HG03558 (cell line): ENCODE measurements at regions not wholly inside any gene's neighbourhood (a gene's known extent, or its start where the extent isn't known, plus 50 kb on each side); places are given as distances from the start of the nearest gene placed in this dataset.

Source experiments
- ATAC-seq: cut with Tn5 transposase; IDR thresholded peaks from one replicate; pipeline ENCODE4 v1.9.1; 2021; ENCODE audit warnings: moderate number of reproducible peaks; ENCODE audit not compliant: unreplicated experiment; ENCODE audit errors: extremely low read depth

DNA sequence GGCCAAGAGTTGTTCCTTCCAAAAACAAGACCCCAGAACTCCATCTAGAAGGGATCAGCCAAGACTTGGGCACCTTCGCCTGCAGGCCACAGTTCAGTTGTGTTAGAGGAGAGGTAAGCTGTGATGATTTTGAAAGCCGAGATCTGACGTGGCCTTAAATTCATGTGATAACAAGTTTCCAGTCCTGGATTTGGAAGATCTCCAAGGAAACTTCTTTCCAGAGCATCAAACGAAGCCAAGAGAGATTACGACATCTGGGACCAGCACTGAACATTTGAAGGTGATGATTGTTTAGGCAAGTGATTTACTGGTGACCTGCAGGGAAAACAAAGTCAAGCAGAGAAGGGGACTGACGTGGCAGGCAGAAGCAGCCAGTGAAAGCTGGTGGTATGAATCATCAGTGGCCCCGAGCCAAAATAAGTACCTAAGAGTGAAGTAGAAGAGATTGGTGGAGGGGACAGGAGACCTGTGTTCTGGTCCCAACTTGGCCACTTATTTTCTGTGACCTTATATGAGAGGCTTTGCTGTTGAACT, 339.0 kb upstream of the PROK2 start:
- no peak for ATAC-seq

DNA sequence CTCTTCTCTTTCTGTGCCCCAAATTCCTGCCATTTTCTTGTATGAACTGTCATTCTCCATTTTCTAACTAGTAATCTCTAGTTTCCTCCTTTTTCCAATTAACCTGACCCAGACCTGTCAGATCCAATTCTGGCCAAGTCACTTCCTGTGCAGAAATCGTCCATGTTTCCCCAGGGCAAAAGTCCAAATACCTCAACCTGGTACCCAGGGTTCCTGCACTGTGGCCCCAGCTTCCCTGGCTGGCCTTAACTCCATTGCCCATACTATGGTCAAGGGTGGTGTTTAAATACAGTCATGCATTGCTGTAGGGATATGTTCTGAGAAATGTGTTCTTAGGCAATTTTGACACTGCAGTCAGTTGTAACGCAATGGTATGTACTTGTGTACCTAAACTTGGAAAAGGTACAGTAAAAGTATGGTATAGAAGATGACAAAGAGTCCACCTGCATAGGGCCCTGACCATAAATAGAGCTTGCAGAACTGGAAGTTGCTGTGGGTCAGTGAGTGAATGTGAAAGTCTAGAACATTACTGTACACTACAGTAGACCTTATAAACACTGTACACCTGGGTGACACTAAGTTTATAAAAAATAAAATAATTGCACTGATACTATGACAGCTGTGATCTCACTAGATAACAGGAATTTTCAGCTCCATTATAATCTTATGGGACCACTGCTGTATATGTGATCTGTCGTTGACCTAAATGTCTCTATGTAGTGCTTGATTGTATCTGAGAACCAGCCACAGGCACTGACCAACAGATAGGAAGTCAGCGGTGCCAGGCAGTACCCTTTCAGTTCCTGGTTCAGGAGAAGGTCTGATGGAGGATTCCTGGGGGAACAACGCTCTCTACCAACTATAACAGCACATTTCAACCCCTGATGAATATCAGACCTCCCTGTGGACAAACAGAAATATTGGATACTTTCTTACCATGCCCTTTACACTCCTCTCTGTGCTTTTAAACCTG, 336.1 kb upstream of the PROK2 start:
- ATAC-seq: peak; percentile 70

DNA sequence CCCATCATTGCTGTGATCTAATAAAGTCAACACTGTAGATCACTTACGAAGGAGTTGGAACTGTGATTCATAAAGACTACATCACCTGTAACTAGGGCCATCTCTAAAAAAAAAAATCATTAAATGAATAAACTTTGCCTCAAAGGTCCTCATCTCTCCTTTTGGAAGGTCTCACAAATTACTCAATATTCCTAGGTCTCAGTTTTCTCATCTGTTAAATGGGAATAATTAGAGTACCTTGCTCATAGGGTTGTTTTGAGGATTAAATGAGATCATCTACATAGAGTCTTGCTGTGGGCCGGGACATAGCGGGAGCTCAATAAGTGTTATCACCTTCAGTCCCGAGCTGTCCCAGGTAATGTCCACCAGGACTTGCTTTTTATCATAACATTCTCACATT, 335.1 kb upstream of the PROK2 start:
- ATAC-seq: no peak

DNA sequence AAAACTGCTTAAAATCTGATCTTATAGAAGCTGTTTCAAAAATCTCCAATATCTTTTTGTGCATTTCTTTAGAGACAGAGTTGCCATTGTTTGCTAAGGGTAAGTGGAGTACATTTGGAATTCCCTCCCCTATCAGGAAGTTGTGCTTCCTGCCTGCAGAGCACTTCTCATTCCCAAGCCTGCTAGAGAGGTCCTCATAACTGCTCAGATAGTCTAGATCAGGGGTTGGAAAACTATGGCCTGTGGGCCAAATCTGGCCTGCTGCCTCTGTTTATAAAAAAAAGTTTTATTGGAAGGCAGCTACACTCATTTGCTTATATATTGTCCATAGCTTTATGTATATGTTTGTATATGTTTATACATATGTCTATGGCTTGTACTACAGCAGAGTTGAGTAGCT, 333.7 kb upstream of the PROK2 start:
- no peak for ATAC-seq

DNA sequence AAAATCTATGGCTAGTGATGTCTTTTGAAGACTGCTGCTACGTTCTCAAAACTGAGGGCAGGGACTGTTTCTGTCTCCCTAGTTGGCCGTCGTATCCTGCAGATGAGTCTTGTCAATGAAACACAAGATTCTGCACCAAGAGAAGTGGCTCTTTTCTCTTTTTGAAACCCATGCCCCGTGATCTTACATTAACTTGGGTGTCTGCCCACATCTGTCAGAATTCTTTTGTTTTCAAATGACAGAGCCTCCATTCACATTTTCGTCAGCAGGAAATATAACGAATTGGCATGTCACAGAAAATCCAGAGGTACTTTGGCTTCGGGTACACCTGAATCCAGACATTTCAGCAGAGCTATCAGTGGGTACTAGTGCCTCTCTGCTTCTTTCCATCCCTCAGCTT, 331.3 kb upstream of the PROK2 start:
- no peak for ATAC-seq

DNA sequence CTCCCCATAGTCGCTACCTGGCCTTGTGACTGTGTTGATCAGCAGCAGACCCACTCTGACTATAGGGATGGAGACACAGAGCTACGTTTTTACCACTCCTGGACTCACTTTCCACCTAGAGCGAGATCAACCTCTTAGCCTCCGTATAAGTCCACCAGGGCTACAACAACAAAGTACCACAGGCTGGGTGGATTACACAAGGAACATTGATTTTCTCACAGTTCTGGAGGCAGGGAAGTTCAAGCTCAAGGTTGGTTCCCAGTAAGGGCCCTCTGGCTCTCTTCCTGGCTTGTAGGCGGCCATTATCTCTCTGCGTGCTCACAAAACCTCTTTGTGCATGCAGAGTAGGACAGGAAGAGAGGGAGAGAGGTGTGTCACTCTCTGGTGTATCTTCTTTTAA, 330.4 kb upstream of the PROK2 start:
- ATAC-seq: no peak

DNA sequence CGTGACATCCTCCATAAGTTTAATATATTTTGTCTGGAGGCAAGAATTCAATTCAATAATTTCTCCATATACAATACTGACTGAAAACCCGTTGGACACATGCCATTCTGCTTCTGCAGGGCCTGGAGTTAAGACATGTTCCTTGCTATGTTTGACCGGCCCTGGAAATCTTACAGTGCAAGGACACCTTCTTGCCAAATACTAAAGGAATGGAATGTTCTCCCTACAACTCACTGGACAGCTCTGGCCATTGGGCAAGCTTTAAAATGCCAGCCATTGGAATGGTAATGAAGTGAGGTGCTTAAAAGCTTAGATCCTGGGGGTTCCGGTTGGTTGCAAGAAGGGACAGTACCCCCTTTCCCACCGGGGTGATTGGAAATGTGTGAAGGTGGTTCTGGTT, 329.8 kb upstream of the PROK2 start:
- ATAC-seq: no peak

DNA sequence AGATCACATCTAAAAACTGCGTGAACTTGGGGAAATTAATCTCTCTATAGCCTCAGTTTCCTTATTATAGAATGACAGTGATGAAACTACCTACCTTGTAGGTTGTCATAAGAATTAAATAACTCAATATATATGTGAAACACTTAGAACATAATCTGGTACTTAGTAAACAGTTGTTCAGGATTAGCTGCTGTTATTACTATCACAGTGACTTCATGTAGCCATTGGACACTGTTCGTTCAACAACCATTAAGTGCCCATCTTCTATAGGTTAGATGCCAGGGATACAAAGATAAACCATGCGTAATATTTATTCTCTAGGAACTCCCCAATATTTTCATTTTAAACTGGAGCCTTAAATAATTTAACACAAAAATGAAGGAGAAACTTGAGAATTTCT, 329.0 kb upstream of the PROK2 start:
- ATAC-seq: no peak

DNA sequence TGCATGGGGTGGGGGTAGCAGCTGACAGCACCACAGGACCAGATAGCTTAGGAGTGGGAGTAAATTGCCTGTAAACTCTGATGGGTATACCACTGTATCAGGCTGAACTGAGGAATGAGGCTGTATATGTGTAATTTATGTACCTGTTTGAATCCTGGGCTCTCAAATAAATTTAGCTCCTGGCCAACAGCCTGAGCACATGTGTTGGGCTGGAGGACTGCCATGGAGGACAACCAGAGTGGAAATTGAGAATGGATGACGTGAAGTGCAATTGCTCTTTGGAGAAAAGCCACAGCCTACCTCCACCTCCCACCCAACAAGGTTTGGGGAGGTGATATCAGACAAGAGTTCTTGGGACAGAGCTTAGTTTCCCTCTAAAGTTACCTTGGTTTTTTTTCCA, 328.6 kb upstream of the PROK2 start:
- ATAC-seq: no peak

DNA sequence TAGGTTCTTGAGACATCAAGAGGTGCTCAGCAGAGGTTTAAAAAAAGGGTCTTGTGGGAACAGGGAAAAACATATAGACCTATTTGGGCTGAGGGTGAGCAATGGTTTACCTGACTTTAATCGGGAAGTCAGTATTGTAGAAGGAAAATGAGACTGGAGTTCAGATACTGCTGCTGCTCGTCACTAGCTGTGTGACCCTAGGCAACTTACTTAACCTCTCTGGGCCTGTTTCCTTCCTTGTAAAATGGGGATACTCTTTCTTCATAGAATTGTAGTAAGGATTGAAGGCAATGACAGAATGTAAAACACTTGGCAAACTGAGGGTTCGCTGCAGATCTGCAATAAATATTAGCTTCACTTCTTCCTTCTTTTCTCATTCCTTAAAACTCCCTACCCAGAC, 327.5 kb upstream of the PROK2 start:
- ATAC-seq: no peak

DNA sequence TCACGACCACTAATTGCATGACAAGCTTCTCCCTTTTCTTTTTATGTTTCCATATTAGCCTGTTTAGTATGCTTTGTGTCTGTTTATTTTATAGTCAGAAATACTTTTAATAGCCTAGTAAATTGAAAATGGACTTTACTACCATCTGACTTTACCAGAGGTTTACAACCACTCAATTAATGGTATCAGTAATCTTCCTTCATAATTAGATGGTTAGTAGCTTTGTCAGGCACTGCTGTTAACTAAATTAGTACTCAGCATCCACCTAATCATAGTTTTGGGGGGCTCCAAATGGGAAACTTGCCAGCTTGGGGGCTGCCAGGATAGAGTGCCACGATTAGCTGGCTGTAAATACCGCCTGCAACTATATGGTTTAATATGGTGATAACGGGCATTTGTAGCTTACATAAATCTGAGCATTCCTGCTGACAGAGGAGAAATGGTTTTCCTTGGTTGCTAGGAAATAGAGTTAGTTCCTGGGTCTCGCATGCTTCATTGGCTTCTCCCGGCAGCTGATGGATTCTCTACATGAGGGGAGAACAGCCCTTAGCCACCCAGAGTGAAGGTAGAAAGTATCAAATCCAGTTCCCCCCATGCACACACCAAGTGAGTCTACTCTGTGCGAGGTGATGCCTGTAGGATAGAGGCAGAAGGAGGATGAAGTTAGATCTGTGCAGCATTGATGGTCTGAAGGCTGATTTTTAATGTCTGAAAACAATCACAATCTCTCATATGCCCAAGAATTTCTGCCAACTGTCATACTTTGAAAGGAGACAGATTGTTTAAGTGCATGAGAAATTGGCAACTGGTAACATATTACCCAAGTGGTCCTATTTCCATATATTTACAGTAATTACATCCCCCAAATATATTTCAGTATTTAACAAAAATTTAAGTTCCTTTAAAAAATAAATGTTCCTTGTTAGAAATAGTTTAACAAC, 326.6 kb upstream of the PROK2 start:
- no peak for ATAC-seq

DNA sequence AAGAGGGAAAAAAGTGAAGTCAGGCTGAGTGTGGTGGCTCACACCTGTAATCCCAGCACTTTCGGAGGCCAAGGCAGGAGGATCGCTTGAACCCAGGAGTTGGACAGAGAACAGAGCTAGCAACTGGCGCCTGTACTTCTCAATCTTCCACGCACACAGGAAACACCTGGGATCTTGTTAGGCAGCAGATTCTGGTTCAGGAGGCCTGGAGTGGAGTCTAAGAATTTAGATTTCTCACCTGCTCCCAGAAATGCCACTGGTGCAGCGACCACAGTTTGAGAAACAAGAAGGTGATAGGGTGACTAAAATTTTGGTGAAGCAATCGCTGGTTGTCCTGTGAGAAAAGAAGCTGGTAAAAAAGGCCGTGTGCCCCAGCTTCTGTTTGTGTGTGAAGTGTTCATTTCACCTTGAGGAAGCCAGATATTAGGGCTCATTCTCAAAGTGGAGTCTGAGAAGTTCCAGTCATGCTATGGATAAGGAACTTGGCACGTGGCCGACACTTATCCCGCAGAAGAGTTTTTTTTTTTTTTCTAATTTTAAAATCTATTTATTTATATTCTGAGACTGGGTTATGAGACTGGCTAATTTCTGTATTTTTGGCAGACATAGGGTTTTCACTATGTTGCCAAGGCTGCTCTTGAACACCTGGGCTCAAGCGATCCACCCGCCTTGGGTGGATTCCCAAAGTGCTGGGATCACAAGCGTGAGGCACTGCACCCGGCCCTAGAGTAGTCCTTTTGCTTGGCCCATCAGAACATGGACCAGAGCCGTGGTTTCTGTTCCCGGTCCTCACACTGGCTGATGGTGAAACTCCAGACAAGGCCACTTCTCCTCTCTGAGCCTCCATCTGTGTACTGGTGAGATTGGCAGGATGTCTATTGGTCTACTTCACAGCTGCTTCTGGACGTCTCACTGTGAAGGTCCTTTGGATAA, 324.6 kb upstream of the PROK2 start:
- ATAC-seq: no peak

DNA sequence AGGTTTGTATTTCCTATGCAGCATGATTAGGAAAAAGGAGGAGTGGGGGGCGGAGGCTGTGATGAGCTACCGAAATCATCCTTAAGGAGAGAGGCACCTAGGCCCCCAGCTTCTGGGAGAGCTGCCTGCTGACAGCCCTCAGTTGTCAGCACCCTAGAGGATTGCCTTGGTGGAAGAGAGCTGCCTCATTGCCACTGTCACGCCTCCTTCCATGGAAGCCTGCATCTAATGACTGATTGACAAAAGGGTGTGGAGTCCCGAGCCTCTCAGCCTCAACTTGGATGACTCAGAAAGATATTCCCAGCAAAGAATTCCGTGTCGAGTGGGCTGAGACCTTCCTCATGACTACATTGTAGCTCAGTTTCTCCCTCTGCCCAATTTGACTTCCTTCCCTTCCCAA, 320.4 kb upstream of the PROK2 start:
- no peak for ATAC-seq

DNA sequence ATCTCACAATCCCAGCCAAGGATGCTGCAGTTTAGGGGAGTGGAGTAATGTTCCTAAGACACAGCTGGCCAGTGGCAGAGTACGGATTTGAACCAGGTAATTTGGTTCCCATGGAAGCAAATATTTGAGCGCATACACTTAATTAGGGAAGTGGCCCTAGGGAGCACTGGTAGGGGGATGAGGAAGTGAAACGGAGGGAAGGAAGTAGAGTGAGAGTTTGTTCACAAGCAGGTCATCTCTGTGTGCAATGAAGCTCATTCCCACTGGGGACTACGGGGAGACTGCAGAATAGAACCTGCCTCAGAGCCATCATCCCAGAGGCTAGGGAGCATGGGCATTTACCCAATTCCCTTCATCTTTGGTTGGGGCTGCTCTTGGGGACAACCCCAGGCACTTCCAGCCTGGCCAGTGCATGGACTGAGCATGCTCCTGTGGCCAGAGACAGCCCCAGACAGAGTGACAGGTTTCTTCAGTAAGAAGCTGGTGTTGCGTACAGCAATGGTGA, 317.2 kb upstream of the PROK2 start:
- ATAC-seq: peak; percentile 43

DNA sequence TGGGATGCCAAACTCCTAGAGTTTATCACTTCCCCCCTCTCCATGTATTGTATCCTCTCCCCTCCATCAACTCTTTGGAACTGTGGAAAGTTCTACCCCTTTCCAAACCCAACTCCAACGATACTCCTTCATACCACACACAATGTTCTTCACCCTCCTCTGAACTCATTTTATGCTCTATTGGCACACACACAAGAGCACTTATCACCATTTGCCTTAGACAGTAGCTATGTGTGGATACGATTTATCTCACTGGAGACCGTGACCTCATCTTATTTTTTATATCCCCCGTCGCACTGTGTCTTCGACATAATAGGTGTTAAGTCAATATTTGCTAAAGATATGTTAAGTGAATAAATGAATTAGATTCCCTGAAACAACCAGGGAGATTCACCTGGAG, 316.5 kb upstream of the PROK2 start:
- ATAC-seq: no peak

DNA sequence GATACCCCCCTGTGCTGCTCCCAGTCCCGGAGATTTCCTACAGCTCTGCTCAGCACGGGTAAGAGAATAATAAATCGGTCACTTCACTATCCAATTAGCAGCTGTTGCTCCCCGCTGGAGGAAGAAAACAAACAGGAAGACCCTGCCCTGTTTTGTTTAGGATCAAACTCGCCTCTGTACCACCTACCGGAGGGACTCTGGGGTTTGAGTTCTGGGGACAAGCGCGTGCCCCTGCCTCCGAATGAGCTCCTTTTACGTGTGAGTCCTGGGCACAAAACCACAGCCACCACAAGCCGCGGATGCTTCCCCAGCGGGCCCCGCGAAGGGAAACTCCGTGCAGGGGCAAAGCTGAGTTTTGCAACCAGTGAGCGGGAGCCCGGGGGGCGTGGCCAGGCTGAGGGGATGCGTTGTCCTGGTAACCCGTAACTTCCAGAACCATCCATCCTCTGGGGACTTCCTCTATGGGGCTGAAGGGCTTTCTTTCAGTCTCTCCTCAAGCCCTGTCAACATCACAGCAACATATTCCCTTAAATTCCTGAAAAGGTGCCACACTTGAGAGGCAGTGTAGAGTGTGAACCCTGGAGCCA, 315.7 kb upstream of the PROK2 start:
- peak; percentile 42 for ATAC-seq

DNA sequence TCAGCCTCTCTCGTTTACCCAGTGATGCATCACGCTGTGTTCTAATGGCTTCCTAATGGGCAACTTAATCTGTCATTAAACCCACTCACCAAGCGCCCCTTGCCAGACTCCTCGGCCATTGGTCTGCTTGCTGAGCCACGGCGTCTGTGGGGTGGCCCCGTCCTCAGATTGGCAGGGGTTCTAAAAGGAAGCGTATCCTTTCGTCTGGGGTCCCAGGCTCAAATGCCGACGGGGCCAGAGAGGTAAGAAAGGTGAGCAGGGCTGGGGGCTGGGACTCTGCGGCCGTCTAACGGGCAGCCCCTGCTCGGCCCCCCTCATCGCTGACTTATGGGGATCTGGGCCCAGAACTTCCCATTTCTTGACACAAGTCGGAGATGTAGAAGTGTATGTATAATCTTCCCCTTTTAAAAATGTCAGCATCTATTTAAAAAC, 315.1 kb upstream of the PROK2 start:
- no peak for ATAC-seq

DNA sequence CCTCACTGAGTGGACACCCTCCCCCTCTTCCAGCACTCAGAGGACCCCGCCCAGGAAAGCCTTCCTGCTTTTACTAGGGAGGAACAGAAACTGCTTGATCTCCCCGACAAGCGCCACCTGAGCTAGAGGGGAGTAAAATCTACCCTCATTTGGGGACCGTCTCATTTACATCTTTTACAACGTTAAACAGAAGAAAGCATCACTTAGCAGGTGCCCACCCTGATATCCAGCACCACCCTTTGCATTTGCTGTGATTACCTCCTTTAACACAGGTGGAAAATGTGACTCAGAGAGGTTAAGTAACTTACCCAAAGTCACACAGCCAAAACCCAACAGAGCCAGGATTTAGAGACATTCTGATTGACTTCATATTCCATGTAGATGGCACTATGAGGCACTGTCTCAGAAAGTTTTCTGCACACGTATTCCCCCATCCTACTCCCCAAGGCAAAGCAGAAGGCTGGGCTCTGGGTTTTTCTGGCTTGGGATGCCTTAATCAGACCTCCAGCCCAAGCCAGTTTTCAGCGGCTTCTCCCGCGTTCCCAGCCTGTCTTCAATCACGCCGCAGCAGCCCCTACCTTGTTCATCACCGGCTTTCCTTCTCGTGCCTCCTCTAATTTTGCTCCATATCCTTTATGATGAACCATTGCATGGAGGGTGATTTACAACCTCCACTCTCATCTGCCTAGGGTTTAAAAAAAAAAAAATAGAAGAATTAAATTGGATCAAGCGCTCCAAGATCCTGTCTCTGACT, 314.6 kb upstream of the PROK2 start:
- no peak for ATAC-seq

DNA sequence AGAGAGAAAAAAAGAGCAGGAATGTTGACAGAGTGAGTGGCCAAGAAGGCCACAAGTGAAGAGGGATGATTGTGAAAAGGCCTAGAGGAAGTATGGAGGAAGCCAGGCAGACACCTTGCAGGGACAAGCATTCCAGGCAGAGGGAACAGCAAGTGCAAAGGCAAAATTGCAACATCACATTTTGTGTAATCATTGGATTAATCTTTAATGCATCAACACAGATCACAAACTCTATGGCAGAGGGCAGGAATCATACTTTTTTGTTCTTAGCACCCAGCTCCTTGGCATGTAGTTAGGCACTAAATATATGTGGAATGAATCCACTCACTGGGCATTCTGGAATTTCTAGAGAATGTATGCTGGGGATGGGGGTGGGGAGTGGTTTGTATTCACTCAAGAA, 312.1 kb upstream of the PROK2 start:
- no peak for ATAC-seq
